ENCODE measurements at regions not wholly inside any gene's neighbourhood (a gene's known extent, or its start where the extent isn't known, plus 50 kb on each side); places are given as distances from the start of the nearest gene placed in this dataset.

DNA sequence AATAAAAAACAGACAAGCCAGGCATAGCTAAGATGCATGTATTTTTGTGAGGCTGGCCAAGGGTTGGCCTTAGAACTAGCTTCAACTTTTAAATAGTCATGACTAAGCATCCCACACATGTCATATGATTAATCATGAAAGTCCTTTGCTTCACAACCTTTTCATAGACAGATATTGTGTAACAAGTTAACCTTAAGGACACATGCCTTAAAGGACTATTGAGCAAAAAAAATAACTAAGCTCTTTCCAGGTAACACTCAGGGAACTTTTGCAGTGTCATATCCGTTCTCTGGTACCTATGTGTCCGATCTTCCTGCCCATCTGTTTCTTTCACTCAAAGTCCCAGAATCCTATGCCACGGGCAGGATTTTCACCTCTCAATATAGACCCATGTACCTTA, 498.4 kb downstream of the STK39 start:
- TF ChIP-seq, protein P1, sequence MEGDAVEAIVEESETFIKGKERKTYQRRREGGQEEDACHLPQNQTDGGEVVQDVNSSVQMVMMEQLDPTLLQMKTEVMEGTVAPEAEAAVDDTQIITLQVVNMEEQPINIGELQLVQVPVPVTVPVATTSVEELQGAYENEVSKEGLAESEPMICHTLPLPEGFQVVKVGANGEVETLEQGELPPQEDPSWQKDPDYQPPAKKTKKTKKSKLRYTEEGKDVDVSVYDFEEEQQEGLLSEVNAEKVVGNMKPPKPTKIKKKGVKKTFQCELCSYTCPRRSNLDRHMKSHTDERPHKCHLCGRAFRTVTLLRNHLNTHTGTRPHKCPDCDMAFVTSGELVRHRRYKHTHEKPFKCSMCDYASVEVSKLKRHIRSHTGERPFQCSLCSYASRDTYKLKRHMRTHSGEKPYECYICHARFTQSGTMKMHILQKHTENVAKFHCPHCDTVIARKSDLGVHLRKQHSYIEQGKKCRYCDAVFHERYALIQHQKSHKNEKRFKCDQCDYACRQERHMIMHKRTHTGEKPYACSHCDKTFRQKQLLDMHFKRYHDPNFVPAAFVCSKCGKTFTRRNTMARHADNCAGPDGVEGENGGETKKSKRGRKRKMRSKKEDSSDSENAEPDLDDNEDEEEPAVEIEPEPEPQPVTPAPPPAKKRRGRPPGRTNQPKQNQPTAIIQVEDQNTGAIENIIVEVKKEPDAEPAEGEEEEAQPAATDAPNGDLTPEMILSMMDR (IDR thresholded peaks at IDR 0.05; ENCODE audit: low read depth, low read length): no peak
- TF ChIP-seq EZH2phosphoT487 (IDR thresholded peaks at IDR 0.05; ENCODE audit: low read depth): no peak

All from OCI-LY3 (cell line).